ACC112 (cell line): ENCODE measurements at regions not wholly inside any gene's neighbourhood (a gene's known extent, or its start where the extent isn't known, plus 50 kb on each side); places are given as distances from the start of the nearest gene placed in this dataset.

Source experiments
- H2AFZ ChIP-seq: fragments of 200-600 bp; sonication (generic); one replicate; pipeline ENCODE4 v1.6.0; 2017; ENCODE audit warnings: antibody characterized with exemption, low read length; ENCODE audit not compliant: unreplicated experiment
- H3K27ac ChIP-seq: fragments of 200-600 bp; sonication (generic); 2 replicates; pipeline ENCODE4 v1.5.1; 2014; ENCODE audit warnings: low read depth, mild to moderate bottlenecking, antibody characterized with exemption, low read length, moderate library complexity
- H3K27me3 ChIP-seq: fragments of 200-600 bp; sonication (generic); 2 replicates; pipeline ENCODE4 v1.6.1; 2014; ENCODE audit warnings: mild to moderate bottlenecking, antibody characterized with exemption, low read length, moderate library complexity, mixed read lengths; ENCODE audit not compliant: insufficient read depth
- H3K36me3 ChIP-seq: fragments of 200-600 bp; sonication (generic); 2 replicates; pipeline ENCODE4 v1.6.1; 2016; ENCODE audit warnings: mild to moderate bottlenecking, antibody characterized with exemption, low read length, moderate library complexity, mixed read lengths; ENCODE audit not compliant: insufficient read depth
- H3K4me1 ChIP-seq: fragments of 200-600 bp; sonication (generic); one replicate; pipeline ENCODE4 v1.6.1; 2016; ENCODE audit warnings: low read length, mixed read lengths; ENCODE audit not compliant: insufficient read depth, unreplicated experiment, control insufficient read depth
- H3K4me3 ChIP-seq: fragments of 200-600 bp; sonication (generic); 2 replicates; pipeline ENCODE4 v1.5.1; 2014; ENCODE audit warnings: mild to moderate bottlenecking, low read depth, low read length
- H3K79me2 ChIP-seq: fragments of 200-600 bp; sonication (generic); one replicate; pipeline ENCODE4 v1.6.0; 2016; ENCODE audit warnings: low read length; ENCODE audit not compliant: control insufficient read depth, unreplicated experiment, insufficient read depth

DNA sequence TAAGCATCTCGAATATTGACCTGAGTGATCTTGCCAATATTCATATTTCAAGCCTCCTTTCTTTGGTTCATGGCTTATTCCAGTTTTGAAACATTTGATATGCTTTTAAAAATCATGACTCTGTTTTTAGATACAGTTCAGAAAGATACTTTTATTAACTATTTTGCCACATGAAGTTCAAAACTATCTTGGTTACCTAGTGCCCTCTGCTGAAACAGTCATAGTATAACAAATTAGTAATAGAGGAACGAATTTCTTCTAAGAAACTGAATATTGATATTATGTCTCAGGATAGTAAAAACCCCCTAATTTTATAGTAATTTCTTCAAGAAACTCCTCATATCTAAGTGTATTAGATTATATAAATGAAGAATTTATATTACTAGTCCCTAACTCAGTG is 52.6 kb upstream of the RC3H1 start:
- Histone ChIP-seq H2AFZ (peak overlapping the region; percentile 70), H3K27ac (0 out of 2 replicates have a peak overlapping the region, but pooled peaks have one; percentile 2), H3K27me3 (no peaks in the 10 kb centered on the region), H3K4me1 (peaks cover 4% of the 10 kb centered on the region), H3K79me2 (no peaks in the 10 kb centered on the region), H3K36me3 (no peaks in the 10 kb centered on the region), H3K4me3 (no peak overlapping the region)

DNA sequence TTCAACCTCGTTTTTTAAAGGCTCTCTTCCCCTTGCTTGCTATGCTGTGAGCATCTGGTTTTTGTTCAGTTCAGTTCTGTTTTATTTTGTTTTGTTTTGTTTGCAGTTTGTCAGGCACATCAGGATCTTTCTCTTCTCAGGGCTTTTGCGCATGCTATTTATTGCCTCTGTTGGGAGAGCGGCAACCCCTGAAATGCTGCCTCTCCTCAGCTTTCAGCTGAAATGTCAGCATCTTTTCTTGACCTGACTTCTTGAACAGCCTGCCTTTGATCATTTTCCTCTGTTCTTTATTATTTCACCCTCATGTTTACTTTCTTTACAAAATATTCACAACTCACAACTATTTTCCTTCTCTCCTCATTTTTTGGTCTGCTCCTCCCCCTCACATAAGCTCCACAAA is 50.4 kb upstream of the RC3H1 start:
- no peaks in the 10 kb centered on the region for H3K27me3 ChIP-seq
- no peaks in the 10 kb centered on the region for H3K36me3 ChIP-seq
- peaks cover 4% of the 10 kb centered on the region for H3K4me1 ChIP-seq
- H3K27ac ChIP-seq: no peak overlapping the region
- no peak overlapping the region for H3K4me3 ChIP-seq
- H3K79me2 ChIP-seq: no peaks in the 10 kb centered on the region
- no peak overlapping the region for H2AFZ ChIP-seq
